Middle frontal gyrus (tissue), 1 donor: ENCODE measurements at regions not wholly inside any gene's neighbourhood (a gene's known extent, or its start where the extent isn't known, plus 50 kb on each side); places are given as distances from the start of the nearest gene placed in this dataset.

ENCODE experiments used
- DNase-seq: peaks from one replicate; pipeline ENCODE4 v3.0.0-alpha.2; 2015; ENCODE audit warnings: low spot score; ENCODE audit errors: extremely low spot score

DNA sequence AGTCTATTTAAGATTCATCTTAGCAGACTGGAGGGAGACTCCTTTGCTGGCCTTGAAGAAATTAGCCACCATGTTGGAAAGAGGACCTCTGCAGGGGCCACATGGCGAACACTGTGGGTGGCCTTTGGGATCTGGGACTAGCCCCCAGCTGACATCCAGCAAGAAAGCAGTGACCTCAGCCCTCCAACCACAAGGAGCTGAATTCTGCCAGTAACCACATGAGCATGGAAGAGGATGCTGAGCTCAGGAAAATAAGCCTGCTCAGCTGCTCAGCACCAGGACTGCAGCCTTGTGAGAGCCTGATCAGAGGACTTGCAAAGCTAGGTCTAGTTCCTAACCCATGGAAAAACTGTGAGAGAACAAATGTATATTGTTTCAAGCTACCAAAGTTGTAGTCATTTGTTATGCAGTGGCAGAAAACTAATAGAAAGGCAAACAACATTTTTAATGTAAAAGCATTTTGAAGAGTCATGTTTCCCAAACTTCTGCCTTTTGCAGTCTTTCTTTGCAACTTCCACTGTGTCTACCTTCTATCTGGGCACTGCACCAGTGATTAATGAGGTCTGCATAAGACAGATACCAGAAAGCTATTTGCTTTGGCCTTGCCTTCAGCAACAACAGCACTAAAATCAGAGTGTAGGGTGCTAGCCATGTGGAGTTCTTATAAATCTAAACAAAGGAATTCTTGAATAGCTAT lies 183.7 kb downstream of the FGFR2 start:
- DNase-seq, result no peak

DNA sequence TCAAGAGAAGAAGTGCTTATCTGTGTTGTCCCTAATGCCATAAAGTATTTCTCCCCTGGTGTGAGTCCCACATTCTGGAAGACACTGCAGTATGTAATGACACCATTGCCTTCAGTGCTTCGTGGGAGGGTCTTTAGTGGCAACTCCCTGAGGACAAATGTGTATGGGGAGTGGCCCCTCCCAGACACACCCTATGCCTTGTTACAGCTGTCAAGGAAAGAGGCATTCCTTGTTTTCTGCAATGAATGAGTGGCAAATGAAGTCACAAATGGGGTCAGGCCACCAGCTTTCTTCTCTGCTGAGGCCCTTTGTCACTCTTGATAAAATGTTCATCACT lies 183.2 kb downstream of the FGFR2 start:
- no peak for DNase-seq

DNA sequence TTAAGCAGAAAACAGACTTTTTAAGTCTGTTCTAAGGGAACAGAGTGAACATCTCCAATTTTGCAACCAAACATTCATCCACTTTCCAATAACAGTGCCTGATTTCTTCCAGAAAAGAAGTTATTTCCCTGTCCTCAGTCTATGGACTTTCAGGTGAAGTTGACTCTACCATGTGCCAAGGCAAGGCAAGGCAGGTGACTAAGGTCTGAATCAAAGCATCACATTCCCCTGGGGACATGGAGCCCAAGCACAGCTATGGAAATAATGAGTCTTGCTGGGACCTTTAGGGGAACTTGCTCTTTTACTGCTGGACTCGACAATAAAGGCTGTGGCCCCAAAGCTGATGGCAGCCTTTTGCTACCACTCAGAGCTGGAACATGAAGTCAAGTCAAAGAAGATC lies 182.2 kb downstream of the FGFR2 start:
- no peak for DNase-seq

DNA sequence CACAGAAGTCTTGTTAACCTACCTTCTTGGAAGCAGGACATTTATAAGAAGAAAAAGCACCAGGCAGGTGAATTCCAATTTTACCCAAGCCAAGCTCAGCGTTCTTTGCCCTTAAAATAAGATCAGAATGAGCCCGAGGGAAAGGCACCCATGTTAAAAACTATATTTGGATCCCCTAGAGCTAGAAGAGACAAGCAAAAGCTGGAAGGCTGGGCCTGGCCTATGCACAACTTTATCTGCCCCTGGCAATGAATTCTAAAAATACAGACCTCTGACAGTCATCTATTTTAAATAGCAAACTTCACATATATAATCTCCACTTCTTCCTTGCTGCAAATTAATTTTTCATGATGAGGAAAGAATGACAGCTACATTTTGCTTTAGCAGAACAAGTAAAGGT lies 180.9 kb downstream of the FGFR2 start:
- DNase-seq, result no peak

DNA sequence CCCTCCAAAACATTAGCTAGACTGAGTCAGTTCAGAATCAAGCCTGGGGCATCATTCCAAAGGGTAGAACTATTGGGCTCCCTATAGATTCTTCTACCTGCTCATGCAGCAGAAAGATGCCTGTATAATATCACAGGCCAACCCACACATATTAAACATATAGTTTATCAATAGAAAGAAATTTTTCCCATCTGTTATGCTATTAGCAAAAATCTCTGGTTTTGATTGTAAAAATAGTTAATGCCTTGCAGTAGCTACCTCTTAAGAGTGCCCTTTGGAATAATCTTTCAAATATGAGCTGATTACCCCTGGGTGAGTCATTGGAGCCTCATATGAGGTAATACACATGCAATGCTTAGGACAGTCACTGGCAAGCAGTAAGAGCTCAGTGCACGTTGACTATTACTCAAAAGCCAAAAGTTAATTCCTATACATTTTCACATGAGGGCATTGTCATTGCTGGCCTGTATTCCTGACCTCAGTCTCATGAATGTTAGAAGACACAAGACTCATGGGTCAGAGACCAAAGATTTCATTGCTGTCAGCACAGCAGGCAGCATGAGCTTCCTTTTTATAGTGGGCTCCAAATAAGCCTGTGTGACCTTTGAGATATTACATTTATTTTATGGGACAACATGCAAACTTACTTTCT lies 180.0 kb downstream of the FGFR2 start:
- DNase-seq, result no peak

DNA sequence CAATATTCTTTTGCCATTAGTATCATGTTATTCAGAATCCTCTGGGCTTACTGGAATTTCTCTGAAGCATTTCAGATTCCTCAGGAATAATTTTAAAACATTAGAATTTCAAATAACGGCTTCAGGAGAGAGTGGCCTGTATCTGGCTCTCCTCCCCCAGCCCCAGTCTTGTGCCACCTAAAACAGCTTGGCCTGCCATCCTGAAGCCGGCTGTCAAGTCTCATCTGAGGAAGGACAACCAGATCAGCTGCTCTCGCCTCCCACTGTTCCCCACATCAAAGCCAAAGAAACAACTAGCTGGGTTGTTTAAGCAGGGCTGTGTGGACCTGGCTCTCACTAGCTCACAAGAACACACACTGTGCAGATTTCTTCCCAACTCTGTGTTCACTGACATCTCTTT lies 178.2 kb downstream of the FGFR2 start:
- no peak for DNase-seq

DNA sequence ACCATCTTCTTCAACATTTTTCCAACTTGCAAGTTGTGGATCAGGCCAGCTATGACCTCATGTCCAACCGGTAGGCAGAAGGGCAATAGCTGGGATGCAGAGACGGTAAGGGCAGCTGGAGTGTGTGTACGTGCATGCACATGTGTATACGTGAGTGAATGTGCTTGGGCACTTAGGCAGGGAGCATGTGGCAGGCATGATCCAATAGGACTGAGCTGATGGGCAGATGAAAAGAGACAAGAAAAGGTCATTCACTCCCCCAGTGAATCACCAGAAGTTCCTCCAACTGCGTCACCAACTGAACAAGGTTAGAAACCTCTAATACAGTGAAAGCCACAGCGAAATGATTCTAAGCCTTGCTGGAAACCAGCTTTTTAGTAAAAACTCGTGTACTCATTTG lies 176.1 kb downstream of the FGFR2 start:
- DNase-seq, result no peak

DNA sequence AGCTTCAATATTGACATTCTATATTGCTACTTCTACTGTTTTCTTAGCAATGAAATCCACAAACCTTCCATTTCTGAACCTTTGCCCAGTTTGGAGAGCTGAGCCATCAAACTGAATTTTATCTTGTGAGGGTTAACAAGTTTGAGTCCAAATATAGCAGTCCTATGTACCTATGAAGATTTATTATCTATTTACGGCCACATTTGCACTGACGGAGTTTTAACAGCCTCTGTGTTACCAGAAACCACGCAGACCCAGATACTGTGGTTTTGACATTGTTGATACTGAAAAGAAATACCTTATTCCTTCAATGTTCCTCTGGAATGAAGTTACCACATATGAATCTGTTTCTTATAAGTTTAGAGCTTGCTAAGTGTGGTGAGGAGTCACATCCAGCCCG lies 172.6 kb downstream of the FGFR2 start:
- no peak for DNase-seq

DNA sequence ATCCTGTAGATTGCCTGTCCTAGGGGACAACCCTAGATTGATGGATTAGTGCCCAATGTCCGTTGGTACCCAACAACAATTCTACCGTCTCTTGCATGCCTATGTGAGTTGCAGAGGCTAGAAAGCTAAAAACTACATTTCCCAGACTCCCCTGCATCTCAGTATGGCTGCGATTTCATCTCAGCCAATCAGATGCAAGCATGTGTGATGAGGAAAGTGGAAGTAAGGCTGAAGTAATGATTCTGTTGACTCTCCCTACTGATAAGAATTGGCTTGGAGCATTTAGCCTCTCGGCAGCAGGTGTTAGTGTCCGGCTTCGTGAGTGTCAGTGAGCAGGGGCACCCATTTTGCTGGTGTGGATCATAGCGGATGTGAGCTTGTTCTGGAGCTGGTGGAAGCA lies 171.9 kb downstream of the FGFR2 start:
- no peak for DNase-seq
